ENCODE measurements at regions not wholly inside any gene's neighbourhood (a gene's known extent, or its start where the extent isn't known, plus 50 kb on each side); places are given as distances from the start of the nearest gene placed in this dataset.

DNA sequence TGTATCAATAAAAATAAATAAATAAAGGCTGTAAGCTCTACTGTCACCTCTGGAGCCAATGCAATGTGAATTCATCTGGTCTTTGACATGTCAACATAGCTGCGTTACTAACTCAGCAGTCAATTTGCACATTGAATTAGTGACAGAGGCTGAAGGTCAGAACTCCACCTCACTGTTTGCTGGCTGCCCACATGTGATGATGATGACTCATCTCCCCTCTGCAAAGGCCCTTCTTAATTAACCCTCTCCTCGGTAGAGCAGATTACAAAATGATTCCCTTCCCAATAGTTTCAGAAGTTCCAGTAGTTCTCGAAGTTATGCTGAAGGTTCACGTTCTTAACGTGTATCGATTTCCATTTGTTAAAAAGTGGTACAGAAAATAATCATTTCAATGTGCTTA lies 1626.0 kb upstream of the TENM3 start:
- TF ChIP-seq EZH2 (IDR thresholded peaks at IDR 0.05; ENCODE audit: borderline replicate concordance, low read depth, low read length, poor library complexity, severe bottlenecking) (no peak), CTCF (conservative IDR thresholded peaks at IDR 0.05; ENCODE audit: low read depth, low read length) (no peak)
